HepG2 (cell line): ENCODE measurements at regions not wholly inside any gene's neighbourhood (a gene's known extent, or its start where the extent isn't known, plus 50 kb on each side); places are given as distances from the start of the nearest gene placed in this dataset.

Source experiments
- CCDC6 ChIP-seq: sonication (generic); formaldehyde crosslinking; IDR thresholded peaks from 2 replicates; pipeline ENCODE4 v1.8.1; 2022; ENCODE audit warnings: mild to moderate bottlenecking, missing genetic modification reagents, moderate library complexity
- FOXM1 ChIP-seq: sonication (generic); formaldehyde crosslinking; IDR thresholded peaks from 2 replicates; pipeline ENCODE4 v1.5.0; 2020; ENCODE audit warnings: missing genetic modification reagents
- JUN ChIP-seq: sonication (generic); formaldehyde crosslinking; IDR thresholded peaks from 2 replicates; pipeline ENCODE4 v1.4.0; 2020; ENCODE audit warnings: mild to moderate bottlenecking, missing genetic modification reagents
- MBNL3 ChIP-seq: fragments of 250-450 bp; sonication (Bioruptor Pico); conservative IDR thresholded peaks from 2 replicates; pipeline ENCODE4 v1.8.0; 2022; ENCODE audit warnings: mild to moderate bottlenecking, inconsistent platforms
- NFYC ChIP-seq: IDR thresholded peaks from 2 replicates; pipeline ENCODE4 v1.6.1; 2016; ENCODE audit warnings: missing genetic modification reagents, missing compliant biosample characterization
- POLR2AphosphoS5 ChIP-seq: IDR thresholded peaks from 2 replicates; pipeline ENCODE4 v1.6.1; 2012; ENCODE audit warnings: low read depth, low read length
- SMAD3 ChIP-seq: sonication (generic); formaldehyde crosslinking; IDR thresholded peaks from 2 replicates; pipeline ENCODE4 v1.4.0; 2020; ENCODE audit warnings: missing genetic modification reagents
- ZNF296 ChIP-seq: sonication (generic); formaldehyde crosslinking; conservative IDR thresholded peaks from 2 replicates; pipeline ENCODE4 v1.5.0; 2020; ENCODE audit warnings: mild to moderate bottlenecking, missing genetic modification reagents
- TF ChIP-seq, protein P1 (sequence below): fragments of 450-650 bp; IDR thresholded peaks from 2 replicates; pipeline ENCODE4 v1.6.1; 2016
- TF ChIP-seq, protein P2 (sequence below): sonication (generic); formaldehyde crosslinking; IDR thresholded peaks from 2 replicates; pipeline ENCODE4 v1.4.0; 2020; ENCODE audit warnings: missing genetic modification reagents, mild to moderate bottlenecking, borderline replicate concordance
- TF ChIP-seq, protein P3 (sequence below): sonication (generic); formaldehyde crosslinking; IDR thresholded peaks from 2 replicates; pipeline ENCODE4 v1.5.0; 2020; ENCODE audit warnings: mild to moderate bottlenecking, missing genetic modification reagents, moderate library complexity

DNA sequence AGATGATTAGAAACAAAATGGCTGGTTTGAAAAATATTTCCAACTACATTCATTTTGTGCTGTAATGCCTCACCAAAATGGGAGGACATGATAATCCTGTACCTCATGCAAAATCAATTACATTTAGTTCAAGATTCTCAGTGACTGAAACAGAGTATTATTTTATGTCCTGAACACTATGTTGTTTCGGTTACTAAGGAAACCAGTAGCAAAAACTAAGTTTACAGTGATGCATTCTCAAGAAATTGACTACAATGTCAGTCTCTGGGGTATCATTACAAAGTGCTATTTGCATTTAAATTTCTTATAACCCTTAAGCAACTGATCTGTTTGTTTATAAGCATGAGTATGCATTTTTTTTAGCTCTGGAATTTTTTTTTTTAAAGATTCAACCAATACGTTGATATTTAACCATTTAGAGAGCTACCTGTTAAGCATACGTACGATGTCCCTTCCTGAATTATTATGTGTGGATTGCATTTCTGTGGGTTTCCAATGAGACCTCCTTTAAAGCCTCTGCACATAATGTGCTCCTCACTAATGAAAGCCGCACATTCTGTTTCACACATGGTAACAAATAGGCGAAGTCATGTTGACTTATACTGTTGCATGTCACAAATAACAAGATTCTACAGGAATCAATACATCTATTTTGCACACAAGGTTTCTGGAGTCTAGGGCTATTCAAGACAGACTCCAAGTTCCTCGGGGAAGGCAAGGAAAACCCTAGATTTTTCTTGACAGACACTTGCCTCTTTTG, 1035.7 kb downstream of the ADGRL2 start:
- TF ChIP-seq SMAD3 (no peak), POLR2AphosphoS5 (no peak), MBNL3 (CRISPR knock-in tag) (no peak), JUN (CRISPR knock-in tag) (no peak), ZNF296 (no peak), CCDC6 (no peak), FOXM1 (CRISPR knock-in tag) (no peak), NFYC (CRISPR knock-in tag) (no peak)
- TF ChIP-seq, protein P1, sequence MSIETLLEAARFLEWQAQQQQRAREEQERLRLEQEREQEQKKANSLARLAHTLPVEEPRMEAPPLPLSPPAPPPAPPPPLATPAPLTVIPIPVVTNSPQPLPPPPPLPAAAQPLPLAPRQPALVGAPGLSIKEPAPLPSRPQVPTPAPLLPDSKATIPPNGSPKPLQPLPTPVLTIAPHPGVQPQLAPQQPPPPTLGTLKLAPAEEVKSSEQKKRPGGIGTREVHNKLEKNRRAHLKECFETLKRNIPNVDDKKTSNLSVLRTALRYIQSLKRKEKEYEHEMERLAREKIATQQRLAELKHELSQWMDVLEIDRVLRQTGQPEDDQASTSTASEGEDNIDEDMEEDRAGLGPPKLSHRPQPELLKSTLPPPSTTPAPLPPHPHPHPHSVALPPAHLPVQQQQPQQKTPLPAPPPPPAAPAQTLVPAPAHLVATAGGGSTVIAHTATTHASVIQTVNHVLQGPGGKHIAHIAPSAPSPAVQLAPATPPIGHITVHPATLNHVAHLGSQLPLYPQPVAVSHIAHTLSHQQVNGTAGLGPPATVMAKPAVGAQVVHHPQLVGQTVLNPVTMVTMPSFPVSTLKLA, result no peak
- TF ChIP-seq, protein P2, sequence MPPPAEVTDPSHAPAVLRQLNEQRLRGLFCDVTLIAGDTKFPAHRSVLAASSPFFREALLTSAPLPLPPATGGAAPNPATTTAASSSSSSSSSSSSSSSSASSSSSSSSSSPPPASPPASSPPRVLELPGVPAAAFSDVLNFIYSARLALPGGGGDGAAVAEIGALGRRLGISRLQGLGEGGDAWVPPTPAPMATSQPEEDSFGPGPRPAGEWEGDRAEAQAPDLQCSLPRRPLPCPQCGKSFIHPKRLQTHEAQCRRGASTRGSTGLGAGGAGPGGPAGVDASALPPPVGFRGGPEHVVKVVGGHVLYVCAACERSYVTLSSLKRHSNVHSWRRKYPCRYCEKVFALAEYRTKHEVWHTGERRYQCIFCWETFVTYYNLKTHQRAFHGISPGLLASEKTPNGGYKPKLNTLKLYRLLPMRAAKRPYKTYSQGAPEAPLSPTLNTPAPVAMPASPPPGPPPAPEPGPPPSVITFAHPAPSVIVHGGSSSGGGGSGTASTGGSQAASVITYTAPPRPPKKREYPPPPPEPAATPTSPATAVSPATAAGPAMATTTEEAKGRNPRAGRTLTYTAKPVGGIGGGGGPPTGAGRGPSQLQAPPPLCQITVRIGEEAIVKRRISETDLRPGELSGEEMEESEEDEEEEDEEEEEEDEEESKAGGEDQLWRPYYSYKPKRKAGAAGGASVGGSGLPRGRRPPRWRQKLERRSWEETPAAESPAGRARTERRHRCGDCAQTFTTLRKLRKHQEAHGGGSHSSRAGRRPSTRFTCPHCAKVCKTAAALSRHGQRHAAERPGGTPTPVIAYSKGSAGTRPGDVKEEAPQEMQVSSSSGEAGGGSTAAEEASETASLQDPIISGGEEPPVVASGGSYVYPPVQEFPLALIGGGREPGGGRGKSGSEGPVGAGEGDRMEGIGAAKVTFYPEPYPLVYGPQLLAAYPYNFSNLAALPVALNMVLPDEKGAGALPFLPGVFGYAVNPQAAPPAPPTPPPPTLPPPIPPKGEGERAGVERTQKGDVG (CRISPR knock-in tag), result no peak
- TF ChIP-seq, protein P3, sequence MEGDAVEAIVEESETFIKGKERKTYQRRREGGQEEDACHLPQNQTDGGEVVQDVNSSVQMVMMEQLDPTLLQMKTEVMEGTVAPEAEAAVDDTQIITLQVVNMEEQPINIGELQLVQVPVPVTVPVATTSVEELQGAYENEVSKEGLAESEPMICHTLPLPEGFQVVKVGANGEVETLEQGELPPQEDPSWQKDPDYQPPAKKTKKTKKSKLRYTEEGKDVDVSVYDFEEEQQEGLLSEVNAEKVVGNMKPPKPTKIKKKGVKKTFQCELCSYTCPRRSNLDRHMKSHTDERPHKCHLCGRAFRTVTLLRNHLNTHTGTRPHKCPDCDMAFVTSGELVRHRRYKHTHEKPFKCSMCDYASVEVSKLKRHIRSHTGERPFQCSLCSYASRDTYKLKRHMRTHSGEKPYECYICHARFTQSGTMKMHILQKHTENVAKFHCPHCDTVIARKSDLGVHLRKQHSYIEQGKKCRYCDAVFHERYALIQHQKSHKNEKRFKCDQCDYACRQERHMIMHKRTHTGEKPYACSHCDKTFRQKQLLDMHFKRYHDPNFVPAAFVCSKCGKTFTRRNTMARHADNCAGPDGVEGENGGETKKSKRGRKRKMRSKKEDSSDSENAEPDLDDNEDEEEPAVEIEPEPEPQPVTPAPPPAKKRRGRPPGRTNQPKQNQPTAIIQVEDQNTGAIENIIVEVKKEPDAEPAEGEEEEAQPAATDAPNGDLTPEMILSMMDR (CRISPR knock-in tag), result no peak
